ENCODE measurements at regions not wholly inside any gene's neighbourhood (a gene's known extent, or its start where the extent isn't known, plus 50 kb on each side); places are given as distances from the start of the nearest gene placed in this dataset.
"Not testable (repeated sequence)": the region's sequence is repeated elsewhere in the genome, so short reads cannot be mapped to it uniquely, and the experiment has no call there.

- 80% methylated on average over 9 of the region's 9 CpGs for WGBS
- intact Hi-C loops (cut with DNase I): no loop called here
Observed at GRCh38 chr10:47160261-47160908, 139.6 kb upstream of the GDF10 start.

GRCh38 chr10:47160967-47161366 is 139.0 kb upstream of the GDF10 start:
- H3K27ac ChIP-seq (ENCODE audit: low read length): no peak overlapping the region
- no peaks in the 10 kb centered on the region for H3K9me3 ChIP-seq (ENCODE audit: control insufficient read depth, low read length)
- ATAC-seq (no peak), DNase-seq (no peak)
- no peaks in the 10 kb centered on the region for H3K27me3 ChIP-seq (ENCODE audit: control insufficient read depth, insufficient read depth)
- H3K4me3 ChIP-seq (ENCODE audit: low read length): no peak overlapping the region
- WGBS: 86% methylated on average over 4 of the region's 4 CpGs
- no peaks in the 10 kb centered on the region for H3K4me1 ChIP-seq (ENCODE audit: control insufficient read depth, insufficient read depth, low read length)
- intact Hi-C loops (cut with DNase I): no loop called here

More at GRCh38 chr10:47160261-47160908, 139.6 kb upstream of the GDF10 start:
- Histone ChIP-seq H3K9me3 (ENCODE audit: control insufficient read depth, low read length) (no peaks in the 10 kb centered on the region), H3K4me3 (ENCODE audit: low read length) (no peak overlapping the region), H3K4me1 (ENCODE audit: control insufficient read depth, insufficient read depth, low read length) (no peaks in the 10 kb centered on the region), H3K27me3 (ENCODE audit: control insufficient read depth, insufficient read depth) (no peaks in the 10 kb centered on the region), H3K27ac (ENCODE audit: low read length) (no peak overlapping the region)
- DNase-seq (no peak), ATAC-seq (no peak)

DNA sequence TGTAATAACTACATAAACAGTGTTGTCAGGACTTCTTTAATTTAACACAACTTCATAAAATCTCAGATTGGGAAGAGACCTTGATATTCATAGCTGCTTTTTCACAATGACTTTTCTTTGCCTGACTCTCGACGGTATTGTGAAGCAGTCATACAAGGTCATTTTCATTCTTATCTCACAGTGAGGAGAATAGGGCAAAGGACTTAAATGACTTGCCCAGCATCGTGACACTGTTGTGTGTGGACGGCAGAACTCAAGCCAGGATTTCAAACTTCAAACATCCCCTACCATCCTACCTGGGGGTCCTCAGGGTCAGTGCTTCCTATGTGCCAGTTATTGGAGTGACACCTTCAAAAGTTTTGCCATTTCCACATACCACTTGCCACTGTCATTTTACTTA is 138.5 kb upstream of the GDF10 start:
- no peak overlapping the region for H3K27ac ChIP-seq (ENCODE audit: low read length)
- no peak for DNase-seq
- H3K27me3 ChIP-seq (ENCODE audit: control insufficient read depth, insufficient read depth): no peaks in the 10 kb centered on the region
- H3K9me3 ChIP-seq (ENCODE audit: control insufficient read depth, low read length): no peaks in the 10 kb centered on the region
- H3K4me1 ChIP-seq (ENCODE audit: control insufficient read depth, insufficient read depth, low read length): no peaks in the 10 kb centered on the region
- no peak overlapping the region for H3K4me3 ChIP-seq (ENCODE audit: low read length)
- 66% methylated on average over 4 of the region's 4 CpGs for WGBS
- intact Hi-C loops (cut with DNase I): no loop called here
- no peak for ATAC-seq

- no peak overlapping the region for H3K27ac ChIP-seq (ENCODE audit: low read length)
- H3K27me3 ChIP-seq (ENCODE audit: control insufficient read depth, insufficient read depth): no peaks in the 10 kb centered on the region
- no peak for ATAC-seq
- intact Hi-C loops (cut with DNase I): no loop called here
- WGBS: 94% methylated on average over 9 of the region's 9 CpGs
- H3K4me1 ChIP-seq (ENCODE audit: control insufficient read depth, insufficient read depth, low read length): no peaks in the 10 kb centered on the region
- H3K9me3 ChIP-seq (ENCODE audit: control insufficient read depth, low read length): no peaks in the 10 kb centered on the region
- H3K4me3 ChIP-seq (ENCODE audit: low read length): no peak overlapping the region
- DNase-seq: no peak
Observed at GRCh38 chr10:47164126-47164799, 135.7 kb upstream of the GDF10 start.

DNA sequence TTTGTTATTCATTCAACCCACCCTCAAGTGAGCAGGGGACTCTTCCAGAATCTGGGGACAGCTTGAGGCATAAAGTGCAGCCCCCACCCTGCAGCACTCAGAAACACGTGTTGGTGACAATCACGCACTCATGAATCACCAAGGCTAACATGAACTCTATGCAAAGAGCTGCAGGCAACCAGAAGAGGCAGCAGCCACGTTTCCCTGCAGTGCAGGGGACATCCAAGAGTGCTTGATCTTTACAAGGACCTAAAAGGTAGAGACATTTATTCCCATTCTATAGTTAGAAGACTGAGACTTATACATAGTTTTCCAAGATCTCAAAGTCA is 135.2 kb upstream of the GDF10 start:
- 69% methylated on average over 3 of the region's 3 CpGs for WGBS
- Histone ChIP-seq H3K4me3 (ENCODE audit: low read length) (no peak overlapping the region), H3K27me3 (ENCODE audit: control insufficient read depth, insufficient read depth) (no peaks in the 10 kb centered on the region), H3K4me1 (ENCODE audit: control insufficient read depth, insufficient read depth, low read length) (no peaks in the 10 kb centered on the region), H3K27ac (ENCODE audit: low read length) (no peak overlapping the region), H3K9me3 (ENCODE audit: control insufficient read depth, low read length) (no peaks in the 10 kb centered on the region)
- DNase-seq: no peak
- intact Hi-C loops (cut with DNase I): no loop called here
- ATAC-seq: no peak

DNA sequence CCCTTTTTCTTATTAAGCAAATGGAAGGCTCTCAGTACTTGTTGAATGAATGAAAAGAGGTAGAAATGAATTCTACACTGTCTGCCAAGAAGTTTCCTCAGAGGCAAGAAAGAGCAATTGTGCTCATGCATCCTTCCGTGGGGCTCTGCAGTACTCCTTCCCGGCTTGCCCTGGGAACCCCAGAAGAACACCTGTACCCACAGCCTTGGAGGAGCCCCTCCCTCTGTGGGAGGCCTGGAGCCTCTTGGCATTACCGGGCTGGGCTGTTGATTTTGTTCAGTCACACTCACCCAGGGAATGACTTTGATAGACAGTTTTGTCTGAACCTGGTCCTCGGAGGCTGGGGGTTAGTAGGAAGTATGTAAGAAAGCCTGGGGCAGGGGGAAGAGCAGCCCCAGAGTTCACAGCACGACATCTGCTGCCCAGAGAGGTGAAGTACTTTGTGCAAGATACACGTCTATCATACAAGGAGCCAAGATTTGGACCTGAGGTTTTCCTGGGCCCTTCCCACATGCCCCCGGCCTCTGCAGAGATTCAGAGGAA is 134.8 kb upstream of the GDF10 start:
- no peaks in the 10 kb centered on the region for H3K4me1 ChIP-seq (ENCODE audit: control insufficient read depth, insufficient read depth, low read length)
- peak; percentile 2 to 5 for ATAC-seq
- peak overlapping the region; percentile 18 for H3K27ac ChIP-seq (ENCODE audit: low read length)
- peak overlapping the region; percentile 5 for H3K4me3 ChIP-seq (ENCODE audit: low read length)
- H3K9me3 ChIP-seq (ENCODE audit: control insufficient read depth, low read length): no peaks in the 10 kb centered on the region
- no peaks in the 10 kb centered on the region for H3K27me3 ChIP-seq (ENCODE audit: control insufficient read depth, insufficient read depth)
- DNase-seq: no peak
- WGBS: 29% methylated on average over 7 of the region's 7 CpGs
- intact Hi-C loops (cut with DNase I): no loop called here

GRCh38 chr10:47165711-47166404 is 134.1 kb upstream of the GDF10 start:
- intact Hi-C loops (cut with DNase I): no loop called here
- no peaks in the 10 kb centered on the region for H3K27me3 ChIP-seq (ENCODE audit: control insufficient read depth, insufficient read depth)
- peak overlapping the region; percentile 18 for H3K27ac ChIP-seq (ENCODE audit: low read length)
- H3K9me3 ChIP-seq (ENCODE audit: control insufficient read depth, low read length): no peaks in the 10 kb centered on the region
- H3K4me3 ChIP-seq (ENCODE audit: low read length): peak overlapping the region; percentile 5
- DNase-seq (peak; percentile 78 to 92 (median 91)), ATAC-seq (peak; percentile 85 to 87)
- H3K4me1 ChIP-seq (ENCODE audit: control insufficient read depth, insufficient read depth, low read length): no peaks in the 10 kb centered on the region
- 25% methylated on average over 26 of the region's 26 CpGs for WGBS

GRCh38 chr10:47166405-47166777 is 133.6 kb upstream of the GDF10 start:
- WGBS: 63% methylated on average over 7 of the region's 7 CpGs
- Histone ChIP-seq H3K27me3 (ENCODE audit: control insufficient read depth, insufficient read depth) (no peaks in the 10 kb centered on the region), H3K4me1 (ENCODE audit: control insufficient read depth, insufficient read depth, low read length) (no peaks in the 10 kb centered on the region), H3K27ac (ENCODE audit: low read length) (peak overlapping the region; percentile 1), H3K4me3 (ENCODE audit: low read length) (no peak overlapping the region), H3K9me3 (ENCODE audit: control insufficient read depth, low read length) (no peaks in the 10 kb centered on the region)
- intact Hi-C loops (cut with DNase I): no loop called here
- DNase-seq (peak in 2 of 3 donors; percentile 45 to 72), ATAC-seq (peak; percentile 24 to 33)

DNA sequence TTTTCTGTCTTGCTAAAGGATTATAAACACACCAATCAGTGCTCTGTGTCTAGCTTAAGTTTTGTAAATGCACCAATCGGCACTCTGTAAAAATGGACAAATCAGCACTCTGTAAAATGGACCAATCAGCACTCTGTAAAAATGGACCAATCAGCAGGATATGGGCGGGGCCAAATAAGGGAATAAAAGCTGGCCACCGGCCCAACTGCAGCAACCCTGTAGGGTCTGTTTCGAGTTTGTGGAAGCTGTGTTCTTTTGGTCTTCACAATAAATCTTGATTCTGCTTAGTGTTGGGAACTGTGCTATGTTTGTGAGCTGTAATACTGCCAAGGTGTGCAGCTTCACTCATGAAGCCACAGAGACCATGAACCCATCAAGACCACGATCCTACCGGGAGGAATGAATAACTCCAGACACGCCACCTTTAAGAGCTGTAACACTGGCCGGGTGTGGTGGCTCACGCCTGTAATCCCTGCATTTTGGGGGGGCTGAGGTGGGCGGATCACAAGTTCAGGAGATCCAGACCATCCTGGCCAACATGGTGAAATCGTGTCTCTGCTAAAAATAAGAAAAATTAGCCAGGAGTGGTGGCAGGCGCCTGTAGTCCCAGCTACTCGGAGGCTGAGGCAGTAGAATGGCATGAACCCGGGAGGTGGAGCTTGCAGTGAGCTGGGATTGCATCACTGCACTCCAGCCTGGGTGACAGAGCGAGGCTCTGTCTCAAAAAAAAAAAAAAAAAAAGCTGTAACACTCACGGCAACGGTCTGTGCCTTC is 133.0 kb upstream of the GDF10 start:
- intact Hi-C loops (cut with DNase I); H3K4me3 ChIP-seq (ENCODE audit: low read length); H3K9me3 ChIP-seq (ENCODE audit: control insufficient read depth, low read length); H3K4me1 ChIP-seq (ENCODE audit: control insufficient read depth, insufficient read depth, low read length); H3K27me3 ChIP-seq (ENCODE audit: control insufficient read depth, insufficient read depth): not testable (repeated sequence)
- WGBS: 66% methylated on average over 17 of the region's 17 CpGs
- DNase-seq (peak; percentile 69 to 84 (median 80)), ATAC-seq (peak; percentile 42 to 57)
- peak overlapping the region; percentile 92 for H3K27ac ChIP-seq (ENCODE audit: low read length)

DNA sequence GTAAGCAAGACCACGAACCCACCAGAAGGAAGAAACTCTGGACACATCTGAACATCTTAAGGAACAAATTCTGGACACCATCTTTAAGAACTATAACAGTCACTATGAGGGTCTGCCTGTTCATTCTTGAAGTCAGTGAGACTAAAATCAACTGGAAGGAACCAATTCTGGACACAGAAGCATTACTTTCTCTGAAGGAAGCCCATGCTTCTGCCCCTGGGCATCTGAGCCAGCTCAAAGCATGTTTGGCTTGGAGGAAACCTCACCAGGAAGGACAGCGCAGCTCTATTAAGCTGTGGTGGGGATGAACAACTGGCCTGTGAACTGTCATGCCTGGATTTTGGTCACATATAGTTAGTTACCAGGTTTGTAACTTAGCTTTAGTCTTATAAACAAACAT is 132.4 kb upstream of the GDF10 start:
- intact Hi-C loops (cut with DNase I): no loop called here
- Histone ChIP-seq H3K9me3 (ENCODE audit: control insufficient read depth, low read length) (no peaks in the 10 kb centered on the region), H3K4me3 (ENCODE audit: low read length) (no peak overlapping the region), H3K27ac (ENCODE audit: low read length) (no peak overlapping the region), H3K27me3 (ENCODE audit: control insufficient read depth, insufficient read depth) (no peaks in the 10 kb centered on the region), H3K4me1 (ENCODE audit: control insufficient read depth, insufficient read depth, low read length) (no peaks in the 10 kb centered on the region)
- no peak for DNase-seq
- WGBS: 83% methylated on average over 2 of the region's 2 CpGs
- ATAC-seq: no peak

- 6% methylated on average over 1 of the region's 1 CpG for WGBS
- Histone ChIP-seq H3K4me3 (ENCODE audit: low read length) (no peak overlapping the region), H3K4me1 (ENCODE audit: control insufficient read depth, insufficient read depth, low read length) (no peaks in the 10 kb centered on the region), H3K27ac (ENCODE audit: low read length) (no peak overlapping the region), H3K9me3 (ENCODE audit: control insufficient read depth, low read length) (no peaks in the 10 kb centered on the region), H3K27me3 (ENCODE audit: control insufficient read depth, insufficient read depth) (no peaks in the 10 kb centered on the region)
- no peak for DNase-seq
- intact Hi-C loops (cut with DNase I): no loop called here
- peak; percentile 30 to 34 for ATAC-seq
Observed at GRCh38 chr10:47169581-47169980, 130.4 kb upstream of the GDF10 start.

All from right cardiac atrium (tissue), 5 donors.